ENCODE measurements at regions not wholly inside any gene's neighbourhood (a gene's known extent, or its start where the extent isn't known, plus 50 kb on each side); places are given as distances from the start of the nearest gene placed in this dataset.

DNA sequence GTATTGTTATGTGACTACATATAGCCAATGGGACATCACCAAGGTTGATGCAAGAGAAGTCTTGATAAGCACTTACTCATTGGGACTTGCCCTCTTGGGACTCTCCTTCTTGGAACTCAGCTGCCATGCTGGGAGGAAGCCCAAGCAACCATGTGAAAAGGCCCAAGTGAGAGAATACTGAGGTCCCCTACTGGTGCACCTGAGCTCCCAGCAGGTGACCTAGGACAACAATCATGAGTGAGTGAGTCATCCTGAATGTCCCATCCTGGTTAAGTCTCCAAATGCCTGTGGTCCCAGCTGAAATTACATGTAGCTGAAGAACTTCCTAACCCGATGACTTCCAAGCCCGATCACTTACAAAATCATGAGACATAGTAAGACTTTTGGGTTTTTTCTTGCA lies 260.7 kb downstream of the ICE1 start:
- no peaks in the 10 kb centered on the region for H3K36me3 ChIP-seq
- no peak overlapping the region for H3K4me3 ChIP-seq
- no peak for TF ChIP-seq POLR2A (IDR thresholded peaks at IDR 0.05)
- TF ChIP-seq, protein P1, sequence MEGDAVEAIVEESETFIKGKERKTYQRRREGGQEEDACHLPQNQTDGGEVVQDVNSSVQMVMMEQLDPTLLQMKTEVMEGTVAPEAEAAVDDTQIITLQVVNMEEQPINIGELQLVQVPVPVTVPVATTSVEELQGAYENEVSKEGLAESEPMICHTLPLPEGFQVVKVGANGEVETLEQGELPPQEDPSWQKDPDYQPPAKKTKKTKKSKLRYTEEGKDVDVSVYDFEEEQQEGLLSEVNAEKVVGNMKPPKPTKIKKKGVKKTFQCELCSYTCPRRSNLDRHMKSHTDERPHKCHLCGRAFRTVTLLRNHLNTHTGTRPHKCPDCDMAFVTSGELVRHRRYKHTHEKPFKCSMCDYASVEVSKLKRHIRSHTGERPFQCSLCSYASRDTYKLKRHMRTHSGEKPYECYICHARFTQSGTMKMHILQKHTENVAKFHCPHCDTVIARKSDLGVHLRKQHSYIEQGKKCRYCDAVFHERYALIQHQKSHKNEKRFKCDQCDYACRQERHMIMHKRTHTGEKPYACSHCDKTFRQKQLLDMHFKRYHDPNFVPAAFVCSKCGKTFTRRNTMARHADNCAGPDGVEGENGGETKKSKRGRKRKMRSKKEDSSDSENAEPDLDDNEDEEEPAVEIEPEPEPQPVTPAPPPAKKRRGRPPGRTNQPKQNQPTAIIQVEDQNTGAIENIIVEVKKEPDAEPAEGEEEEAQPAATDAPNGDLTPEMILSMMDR (IDR thresholded peaks at IDR 0.05), result no peak
- intact Hi-C loops (cut with DNase I), result no loop called here
- H3K9me3 ChIP-seq, result no peaks in the 10 kb centered on the region
- no peak overlapping the region for H3K27ac ChIP-seq
- WGBS (ENCODE audit: insufficient coverage, low coverage, low lambda C conversion rate, missing lambda C conversion rate), result 44% methylated on average over 2 of the region's 2 CpGs
- no peaks in the 10 kb centered on the region for H3K4me1 ChIP-seq
- ATAC-seq (no peak), DNase-seq (no peak)
- H3K27me3 ChIP-seq, result no peaks in the 10 kb centered on the region

DNA sequence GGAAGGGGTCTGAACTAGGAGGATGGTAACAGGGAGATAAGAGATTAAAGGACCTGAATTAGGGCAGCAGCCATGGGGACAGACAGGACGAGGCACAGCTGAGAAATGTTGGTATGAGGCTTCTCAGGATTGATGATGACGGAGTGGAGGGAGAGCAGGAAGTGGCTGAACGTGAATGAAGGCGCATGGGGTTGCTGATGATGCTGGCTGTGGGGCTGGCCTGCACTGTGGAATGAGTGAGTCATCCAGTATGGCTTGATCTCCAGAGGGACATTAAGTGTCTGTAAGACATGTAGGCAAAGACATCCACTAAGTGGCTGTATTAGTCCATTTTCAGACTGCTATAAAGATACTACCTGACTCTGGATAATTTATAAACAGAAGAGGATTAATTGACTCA lies 256.4 kb downstream of the ICE1 start:
- peak in 2 of 4 donors; percentile 19 to 57 for ATAC-seq
- TF ChIP-seq, protein P1 (IDR thresholded peaks at IDR 0.05), result no peak
- no peak for TF ChIP-seq POLR2A (IDR thresholded peaks at IDR 0.05)
- Histone ChIP-seq H3K4me1 (no peaks in the 10 kb centered on the region), H3K4me3 (no peak overlapping the region), H3K36me3 (no peaks in the 10 kb centered on the region), H3K9me3 (no peaks in the 10 kb centered on the region), H3K27ac (no peak overlapping the region), H3K27me3 (no peaks in the 10 kb centered on the region)
- WGBS (ENCODE audit: insufficient coverage, low coverage, low lambda C conversion rate, missing lambda C conversion rate), result 50% methylated on average over 4 of the region's 4 CpGs
- intact Hi-C loops (cut with DNase I), result no loop called here
- no peak for DNase-seq

DNA sequence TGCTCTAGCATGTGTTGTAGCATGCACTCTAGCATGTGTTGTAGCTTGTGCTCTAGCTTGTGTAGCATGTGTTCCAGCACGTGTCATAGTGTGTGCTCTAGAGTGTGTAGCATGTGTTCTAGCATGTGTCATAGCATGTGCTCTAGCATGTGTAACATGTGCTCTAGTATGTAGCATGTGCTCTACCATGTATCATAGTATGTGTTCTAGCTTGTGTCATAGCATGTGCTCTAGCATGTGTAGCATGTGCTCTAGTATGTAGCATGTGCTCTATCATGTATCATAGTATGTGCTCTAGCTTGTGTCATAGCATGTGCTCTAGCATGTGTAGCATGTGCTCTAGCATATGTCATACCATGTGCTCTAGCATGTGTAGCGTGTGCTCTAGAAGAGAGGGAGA lies 255.3 kb downstream of the ICE1 start:
- TF ChIP-seq, protein P1 (IDR thresholded peaks at IDR 0.05), result no peak
- TF ChIP-seq POLR2A (IDR thresholded peaks at IDR 0.05), result no peak
- Histone ChIP-seq H3K36me3 (no peaks in the 10 kb centered on the region), H3K4me3 (no peak overlapping the region), H3K27me3 (no peaks in the 10 kb centered on the region), H3K27ac (no peak overlapping the region), H3K9me3 (no peaks in the 10 kb centered on the region), H3K4me1 (no peaks in the 10 kb centered on the region)
- intact Hi-C loops (cut with DNase I), result no loop called here
- ATAC-seq (no peak), DNase-seq (no peak)
- 61% methylated on average over 2 of the region's 2 CpGs for WGBS (ENCODE audit: insufficient coverage, low coverage, low lambda C conversion rate, missing lambda C conversion rate)

DNA sequence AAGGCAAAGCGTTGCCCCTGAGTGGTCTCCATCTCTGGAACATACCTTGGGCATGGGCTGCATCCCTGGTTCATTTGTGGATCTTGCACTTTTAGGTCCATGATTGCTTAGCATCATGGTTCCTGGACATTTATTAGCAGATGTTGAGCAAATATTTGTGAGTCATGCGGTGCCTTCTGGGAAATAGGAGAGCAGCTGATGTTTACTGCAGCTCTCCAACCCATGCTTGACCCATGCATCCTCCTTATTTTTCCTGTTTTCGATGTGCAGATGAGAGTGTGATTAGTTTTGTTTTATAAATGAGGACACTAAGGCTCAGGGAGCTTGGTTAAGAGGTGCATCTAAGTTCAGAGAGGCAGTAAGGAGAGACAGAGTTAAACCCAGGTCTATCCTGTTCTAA lies 253.7 kb downstream of the ICE1 start:
- Histone ChIP-seq H3K4me1 (no peaks in the 10 kb centered on the region), H3K27ac (no peak overlapping the region), H3K9me3 (no peaks in the 10 kb centered on the region), H3K4me3 (no peak overlapping the region), H3K36me3 (no peaks in the 10 kb centered on the region), H3K27me3 (no peaks in the 10 kb centered on the region)
- ATAC-seq (peak in 2 of 4 donors; percentile 38 to 66), DNase-seq (no peak)
- intact Hi-C loops (cut with DNase I), result no loop called here
- WGBS (ENCODE audit: insufficient coverage, low coverage, low lambda C conversion rate, missing lambda C conversion rate), result 47% methylated on average over 3 of the region's 3 CpGs
- TF ChIP-seq, protein P1 (IDR thresholded peaks at IDR 0.05), result no peak
- no peak for TF ChIP-seq POLR2A (IDR thresholded peaks at IDR 0.05)

DNA sequence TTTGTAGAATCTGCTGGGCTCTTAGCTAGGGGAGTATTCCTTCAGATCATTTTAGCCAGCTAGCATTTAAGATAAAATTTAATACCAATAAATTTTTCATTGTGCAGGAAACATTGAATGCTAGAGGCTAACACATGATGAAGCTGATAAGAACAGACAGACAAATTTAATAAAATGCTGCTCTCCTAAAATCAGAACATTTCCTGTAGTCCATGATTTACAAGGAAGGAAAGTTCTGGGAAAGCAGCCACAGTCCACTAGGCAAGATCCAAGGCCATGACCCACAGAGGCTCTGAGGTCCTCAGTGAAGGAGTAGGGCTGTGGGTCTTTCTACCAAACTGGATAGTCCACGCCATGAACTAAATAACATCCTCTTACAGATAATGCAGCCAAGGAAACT lies 253.0 kb downstream of the ICE1 start:
- TF ChIP-seq POLR2A (IDR thresholded peaks at IDR 0.05), result no peak
- TF ChIP-seq, protein P1 (IDR thresholded peaks at IDR 0.05), result no peak
- Histone ChIP-seq H3K4me3 (no peak overlapping the region), H3K27me3 (no peaks in the 10 kb centered on the region), H3K27ac (no peak overlapping the region), H3K9me3 (no peaks in the 10 kb centered on the region), H3K4me1 (no peaks in the 10 kb centered on the region), H3K36me3 (no peaks in the 10 kb centered on the region)
- 29% methylated on average over 1 of the region's 1 CpG for WGBS (ENCODE audit: insufficient coverage, low coverage, low lambda C conversion rate, missing lambda C conversion rate)
- ATAC-seq, result peak in 3 of 4 donors; percentile 19 to 66 (median 30)
- intact Hi-C loops (cut with DNase I), result no loop called here
- DNase-seq, result no peak
